A549 (cell line): ENCODE measurements at regions not wholly inside any gene's neighbourhood (a gene's known extent, or its start where the extent isn't known, plus 50 kb on each side); places are given as distances from the start of the nearest gene placed in this dataset.

ENCODE experiments used
- ATAC-seq, 2 experiments: fragments of 200-7000 bp in 1 of 2; fragments of >200 bp in 1 of 2; cut with Nextera tagmentation in 1 of 2; cut with Tn5 transposase in 1 of 2; 3 replicates each; pipeline versions ENCODE4 v1.8.0 to v1.9.1; 2018 to 2020; ENCODE audit warnings: mild to moderate bottlenecking in 1 of 2, moderate library complexity in 1 of 2
- CTCF ChIA-PET: fragments of 300-600 bp; sonication (Branson Sonifier 250); formaldehyde crosslinking; extraction: SDS; loops from one replicate; lab custom pipeline; 2021; ENCODE audit warnings: antibody characterized with exemption, inconsistent platforms; lab: Yijun Ruan, JAX
- POLR2A ChIA-PET: fragments of 350-600 bp; formaldehyde crosslinking; extraction: SDS; loops from one replicate; lab custom pipeline; 2021; ENCODE audit warnings: antibody characterized with exemption, inconsistent platforms; lab: Yijun Ruan, JAX
- DNase-seq, 2 experiments: peaks; one replicate each; pipeline versions ENCODE4 v3.0.0 to v3.0.0-alpha.2; 2011 to 2016; ENCODE audit warnings: low read depth in 1 of 2, low spot score in 1 of 2
- FAIRE-seq: peaks from 2 replicates; lab custom pipeline; 2011; peaks lifted over from hg19 to GRCh38; lab: Jason Lieb, UNC
- H3K27ac ChIP-seq, 2 experiments: fragments of >200 bp; sonication (Bioruptor Twin); formaldehyde crosslinking; 3 replicates each; pipeline ENCODE4 v1.5.1; 2016 to 2017
- H3K4me1 ChIP-seq: fragments of >200 bp; sonication (Bioruptor Twin); formaldehyde crosslinking; 3 replicates; pipeline ENCODE4 v1.6.1; 2016
- H3K4me2 ChIP-seq: fragments of >200 bp; sonication (Bioruptor Twin); formaldehyde crosslinking; 3 replicates; pipeline ENCODE4 v1.6.1; 2016
- H3K4me3 ChIP-seq: fragments of >200 bp; sonication (Bioruptor Twin); formaldehyde crosslinking; 3 replicates; pipeline ENCODE4 v1.5.1; 2016
- H3K9me3 ChIP-seq: fragments of >200 bp; sonication (Bioruptor Twin); formaldehyde crosslinking; 3 replicates; pipeline ENCODE4 v1.6.1; 2016
- BHLHE40 ChIP-seq: IDR thresholded peaks from 2 replicates; pipeline ENCODE4 v1.6.1; 2012; ENCODE audit warnings: low read depth, low read length, inconsistent platforms
- CBX2 ChIP-seq: fragments of 200-600 bp; sonication (generic); IDR thresholded peaks from 2 replicates; pipeline ENCODE4 v1.6.1; 2016; ENCODE audit warnings: low read depth, mild to moderate bottlenecking, borderline replicate concordance
- CEBPB ChIP-seq, 2 experiments: fragments of >200 bp in 1 of 2; sonication (Bioruptor Twin) in 1 of 2; formaldehyde crosslinking in 1 of 2; IDR thresholded peaks; 2 replicates each; pipeline ENCODE4 v1.6.1; 2012 to 2016
- CHD2 ChIP-seq: fragments of 150-350 bp; IDR thresholded peaks from 2 replicates; pipeline ENCODE4 v1.6.1; 2014; ENCODE audit warnings: low read length; ENCODE audit not compliant: partially characterized antibody
- CHD4 ChIP-seq: fragments of 200-600 bp; sonication (generic); IDR thresholded peaks from 2 replicates; pipeline ENCODE4 v1.6.1; 2016; ENCODE audit warnings: antibody characterized with exemption, mild to moderate bottlenecking, borderline replicate concordance
- EHF ChIP-seq: fragments of 250-450 bp; sonication (Bioruptor Pico); IDR thresholded peaks from 2 replicates; pipeline ENCODE4 v1.5.0; 2020; ENCODE audit warnings: mild to moderate bottlenecking
- ELK1 ChIP-seq: fragments of 150-350 bp; IDR thresholded peaks from 2 replicates; pipeline ENCODE4 v1.6.1; 2014; ENCODE audit warnings: low read depth, mild to moderate bottlenecking, low read length
- FOSB ChIP-seq: fragments of 250-450 bp; sonication (Bioruptor Pico); IDR thresholded peaks from 2 replicates; pipeline ENCODE4 v1.5.0; 2020; ENCODE audit warnings: mild to moderate bottlenecking, moderate library complexity
- GATA3 ChIP-seq: IDR thresholded peaks from 2 replicates; pipeline ENCODE4 v1.6.1; 2012; ENCODE audit warnings: borderline replicate concordance
- HDAC2 ChIP-seq: fragments of 200-600 bp; sonication (generic); IDR thresholded peaks from 2 replicates; pipeline ENCODE4 v1.6.1; 2016
- HEYL ChIP-seq: fragments of 250-450 bp; sonication (Bioruptor Pico); IDR thresholded peaks from 2 replicates; pipeline ENCODE4 v1.8.0; 2021; ENCODE audit warnings: mild to moderate bottlenecking, moderate library complexity
- HMGXB4 ChIP-seq: fragments of 250-450 bp; sonication (Bioruptor Pico); IDR thresholded peaks from 2 replicates; pipeline ENCODE4 v1.5.0; 2021; ENCODE audit warnings: mild to moderate bottlenecking, moderate library complexity, borderline replicate concordance
- HOXB13 ChIP-seq: fragments of 250-450 bp; sonication (Bioruptor Pico); IDR thresholded peaks from 2 replicates; pipeline ENCODE4 v1.5.0; 2020; ENCODE audit warnings: low read depth, mild to moderate bottlenecking, moderate library complexity
- KDM1A ChIP-seq: fragments of 200-600 bp; sonication (generic); IDR thresholded peaks from 2 replicates; pipeline ENCODE4 v1.6.1; 2016; ENCODE audit warnings: low read depth, mild to moderate bottlenecking
- KDM5A ChIP-seq: fragments of 200-600 bp; sonication (generic); IDR thresholded peaks from 2 replicates; pipeline ENCODE4 v1.6.1; 2016; ENCODE audit warnings: antibody characterized with exemption, mild to moderate bottlenecking
- MAFK ChIP-seq: fragments of 450-650 bp; IDR thresholded peaks from 2 replicates; pipeline ENCODE4 v1.6.1; 2014; ENCODE audit not compliant: partially characterized antibody
- MAZ ChIP-seq: fragments of 150-350 bp; IDR thresholded peaks from 2 replicates; pipeline ENCODE4 v1.6.1; 2014; ENCODE audit warnings: antibody characterized with exemption, low read depth, low read length, borderline replicate concordance
- NFE2L2 ChIP-seq: fragments of 150-350 bp; conservative IDR thresholded peaks from 2 replicates; pipeline ENCODE4 v1.6.1; 2014; ENCODE audit warnings: low read length
- NR3C1 ChIP-seq: fragments of >200 bp; sonication (Bioruptor Twin); formaldehyde crosslinking; IDR thresholded peaks from 3 replicates; pipeline ENCODE4 v1.6.1; 2017
- POLR2A ChIP-seq: IDR thresholded peaks from 2 replicates; pipeline ENCODE4 v1.6.1; 2012; ENCODE audit warnings: mild to moderate bottlenecking, low read length
- POLR2AphosphoS2 ChIP-seq: conservative IDR thresholded peaks from 2 replicates; pipeline ENCODE4 v1.6.1; 2012; ENCODE audit warnings: low read length, improper control_type of control experiment, inconsistent platforms
- RARB ChIP-seq: fragments of 250-450 bp; sonication (Bioruptor Pico); IDR thresholded peaks from 2 replicates; pipeline ENCODE4 v1.8.0; 2021; ENCODE audit warnings: mild to moderate bottlenecking, moderate library complexity
- REST ChIP-seq: fragments of 200-600 bp; sonication (generic); IDR thresholded peaks from 2 replicates; pipeline ENCODE4 v1.6.1; 2016; ENCODE audit warnings: antibody characterized with exemption, mild to moderate bottlenecking, moderate library complexity
- TP53 ChIP-seq: fragments of 250-450 bp; sonication (Bioruptor Pico); IDR thresholded peaks from 2 replicates; pipeline ENCODE4 v1.5.0; 2021; ENCODE audit warnings: mild to moderate bottlenecking, moderate library complexity
- USF2 ChIP-seq: fragments of 450-650 bp; IDR thresholded peaks from 2 replicates; pipeline ENCODE4 v1.6.1; 2014; ENCODE audit warnings: antibody characterized with exemption
- whole genome bisulfite sequencing: methylation state at CpG from one replicate; pipeline ENCODE4 v1.1.6; 2017; ENCODE audit errors: missing lambda C conversion rate; 5-methylcytosine and 5-hydroxymethylcytosine counted together

- POLR2A ChIA-PET, result no interaction called here
- no peak overlapping the region for H3K27ac ChIP-seq
- no peak for DNase-seq
- H3K9me3 ChIP-seq, result no peaks in the 10 kb centered on the region
- WGBS, result 41% methylated on average over 6 of the region's 6 CpGs
- no peak overlapping the region for H3K4me3 ChIP-seq
- H3K4me2 ChIP-seq, result no peak overlapping the region
- no peak for ATAC-seq
- TF ChIP-seq HOXB13 (CRISPR knock-in tag) (no peak), HEYL (CRISPR knock-in tag) (no peak), GATA3 (no peak), USF2 (no peak), CHD2 (no peak), EHF (no peak), POLR2A (no peak), KDM1A (no peak), NFE2L2 (no peak), HMGXB4 (CRISPR knock-in tag) (no peak), MAFK (no peak), RARB (no peak), NR3C1 (no peak), CBX2 (no peak)
- peaks cover 3% of the 10 kb centered on the region; the same call in 1 of the 3 replicates for H3K4me1 ChIP-seq
- CTCF ChIA-PET, result no interaction called here
- FAIRE-seq, result no peak
Observed at GRCh38 chr5:6264394-6264793, 114.0 kb downstream of the MED10 start.

GRCh38 chr5:6262651-6263363, 115.5 kb downstream of the MED10 start:
- no peak for TF ChIP-seq TP53
- TF ChIP-seq KDM1A, result no peak
- no peak for TF ChIP-seq POLR2A
- TF ChIP-seq ELK1, result no peak
- no peak for TF ChIP-seq FOSB (CRISPR knock-in tag)
- no peak for TF ChIP-seq HMGXB4 (CRISPR knock-in tag)
- TF ChIP-seq RARB, result no peak
- TF ChIP-seq CBX2, result no peak
- TF ChIP-seq POLR2AphosphoS2, result no peak
- no peak for TF ChIP-seq MAZ
- TF ChIP-seq CHD4, result no peak
- TF ChIP-seq REST, result no peak
- no peak for TF ChIP-seq NR3C1
- no peak for TF ChIP-seq KDM5A
- no peak for TF ChIP-seq USF2
- no peak for TF ChIP-seq HDAC2
- TF ChIP-seq BHLHE40, result no peak
- TF ChIP-seq GATA3, result no peak
- TF ChIP-seq CEBPB (IDR thresholded peaks at IDR 0.05), result no peak
- DNase-seq (no peak), ATAC-seq (no peak), FAIRE-seq (no peak)
- ChIA-PET CTCF (no interaction called here), POLR2A (no interaction called here)
- no peak overlapping the region for H3K4me2 ChIP-seq
- 47% methylated on average over 13 of the region's 13 CpGs for WGBS
- H3K4me3 ChIP-seq, result no peak overlapping the region
- no peaks in the 10 kb centered on the region for H3K9me3 ChIP-seq
- H3K4me1 ChIP-seq, result peaks cover 3% of the 10 kb centered on the region; the same call in 1 of the 3 replicates
- H3K27ac ChIP-seq, result no peak overlapping the region
